Smooth muscle cell (in vitro differentiated cells): ENCODE measurements at regions not wholly inside any gene's neighbourhood (a gene's known extent, or its start where the extent isn't known, plus 50 kb on each side); places are given as distances from the start of the nearest gene placed in this dataset.
"Not testable (repeated sequence)": the region's sequence is repeated elsewhere in the genome, so short reads cannot be mapped to it uniquely, and the experiment has no call there.

ENCODE experiments used
- DNase-seq: peaks from one replicate; lab custom pipeline; 2025; ENCODE audit not compliant: unreplicated experiment; lab: John Stamatoyannopoulos, UW
- H2AFZ ChIP-seq: fragments of 200-600 bp; sonication (generic); 2 replicates; pipeline ENCODE4 v1.6.0; 2016; ENCODE audit warnings: antibody characterized with exemption, low read depth, mild to moderate bottlenecking
- H3F3A ChIP-seq: fragments of 200-600 bp; sonication (generic); 2 replicates; pipeline ENCODE4 v1.6.0; 2017; ENCODE audit warnings: antibody characterized with exemption, low read depth
- H3K27ac ChIP-seq: fragments of 200-600 bp; sonication (generic); 2 replicates; pipeline ENCODE4 v1.5.1; 2016; ENCODE audit warnings: low read depth, mild to moderate bottlenecking
- H3K27me3 ChIP-seq: fragments of 200-600 bp; sonication (generic); 2 replicates; pipeline ENCODE4 v1.6.1; 2016; ENCODE audit warnings: low read depth, mild to moderate bottlenecking
- H3K36me3 ChIP-seq: fragments of 200-600 bp; sonication (generic); 2 replicates; pipeline ENCODE4 v1.5.1; 2016; ENCODE audit warnings: low read depth
- H3K4me1 ChIP-seq: fragments of 200-600 bp; sonication (generic); 2 replicates; pipeline ENCODE4 v1.5.1; 2016; ENCODE audit warnings: low read depth
- H3K4me2 ChIP-seq: fragments of 200-600 bp; sonication (generic); 2 replicates; pipeline ENCODE4 v1.6.0; 2016; ENCODE audit warnings: mild to moderate bottlenecking
- H3K4me3 ChIP-seq: fragments of 200-600 bp; sonication (generic); 2 replicates; pipeline ENCODE4 v1.5.1; 2016; ENCODE audit warnings: mild to moderate bottlenecking
- H3K79me2 ChIP-seq: fragments of 200-600 bp; sonication (generic); 2 replicates; pipeline ENCODE4 v1.6.0; 2016; ENCODE audit warnings: low read depth, mild to moderate bottlenecking
- H3K9ac ChIP-seq: fragments of 200-600 bp; sonication (generic); 2 replicates; pipeline ENCODE4 v1.6.0; 2016; ENCODE audit warnings: low read depth
- H3K9me3 ChIP-seq: fragments of 200-600 bp; sonication (generic); replicated peaks from 2 replicates; pipeline ENCODE4 v1.5.1; 2016; ENCODE audit warnings: low read depth
- H4K20me1 ChIP-seq: fragments of 200-600 bp; sonication (generic); 2 replicates; pipeline ENCODE4 v1.6.0; 2016; ENCODE audit warnings: low read depth
- WGBS: methylation state at CpG from one replicate; pipeline ENCODE4 v1.1.7; 2016; ENCODE audit warnings: low lambda C conversion rate; 5-methylcytosine and 5-hydroxymethylcytosine counted together
- TF ChIP-seq, protein P1 (sequence below): fragments of 200-600 bp; sonication (generic); IDR thresholded peaks from 2 replicates; pipeline ENCODE4 v1.5.1; 2017; ENCODE audit warnings: borderline replicate concordance, mild to moderate bottlenecking, antibody characterized with exemption; ENCODE audit not compliant: insufficient read depth, poor library complexity, severe bottlenecking

GRCh38 chr5:124614105-124614504 is 132.3 kb downstream of the ZNF608 start:
- WGBS, result 96% methylated on average over 1 of the region's 1 CpG
- H3K4me3 ChIP-seq, result no peak overlapping the region
- no peaks in the 10 kb centered on the region for H3K4me1 ChIP-seq
- no peaks in the 10 kb centered on the region for H3K9me3 ChIP-seq
- no peak for DNase-seq
- no peaks in the 10 kb centered on the region for H3K79me2 ChIP-seq
- H3K9ac ChIP-seq, result no peak overlapping the region
- H3F3A ChIP-seq, result no peaks in the 10 kb centered on the region
- H3K27me3 ChIP-seq, result no peaks in the 10 kb centered on the region
- no peak overlapping the region for H3K4me2 ChIP-seq
- no peak overlapping the region for H2AFZ ChIP-seq
- TF ChIP-seq, protein P1, sequence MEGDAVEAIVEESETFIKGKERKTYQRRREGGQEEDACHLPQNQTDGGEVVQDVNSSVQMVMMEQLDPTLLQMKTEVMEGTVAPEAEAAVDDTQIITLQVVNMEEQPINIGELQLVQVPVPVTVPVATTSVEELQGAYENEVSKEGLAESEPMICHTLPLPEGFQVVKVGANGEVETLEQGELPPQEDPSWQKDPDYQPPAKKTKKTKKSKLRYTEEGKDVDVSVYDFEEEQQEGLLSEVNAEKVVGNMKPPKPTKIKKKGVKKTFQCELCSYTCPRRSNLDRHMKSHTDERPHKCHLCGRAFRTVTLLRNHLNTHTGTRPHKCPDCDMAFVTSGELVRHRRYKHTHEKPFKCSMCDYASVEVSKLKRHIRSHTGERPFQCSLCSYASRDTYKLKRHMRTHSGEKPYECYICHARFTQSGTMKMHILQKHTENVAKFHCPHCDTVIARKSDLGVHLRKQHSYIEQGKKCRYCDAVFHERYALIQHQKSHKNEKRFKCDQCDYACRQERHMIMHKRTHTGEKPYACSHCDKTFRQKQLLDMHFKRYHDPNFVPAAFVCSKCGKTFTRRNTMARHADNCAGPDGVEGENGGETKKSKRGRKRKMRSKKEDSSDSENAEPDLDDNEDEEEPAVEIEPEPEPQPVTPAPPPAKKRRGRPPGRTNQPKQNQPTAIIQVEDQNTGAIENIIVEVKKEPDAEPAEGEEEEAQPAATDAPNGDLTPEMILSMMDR, result no peak
- H3K27ac ChIP-seq, result no peak overlapping the region
- no peaks in the 10 kb centered on the region for H3K36me3 ChIP-seq
- H4K20me1 ChIP-seq, result no peaks in the 10 kb centered on the region

DNA sequence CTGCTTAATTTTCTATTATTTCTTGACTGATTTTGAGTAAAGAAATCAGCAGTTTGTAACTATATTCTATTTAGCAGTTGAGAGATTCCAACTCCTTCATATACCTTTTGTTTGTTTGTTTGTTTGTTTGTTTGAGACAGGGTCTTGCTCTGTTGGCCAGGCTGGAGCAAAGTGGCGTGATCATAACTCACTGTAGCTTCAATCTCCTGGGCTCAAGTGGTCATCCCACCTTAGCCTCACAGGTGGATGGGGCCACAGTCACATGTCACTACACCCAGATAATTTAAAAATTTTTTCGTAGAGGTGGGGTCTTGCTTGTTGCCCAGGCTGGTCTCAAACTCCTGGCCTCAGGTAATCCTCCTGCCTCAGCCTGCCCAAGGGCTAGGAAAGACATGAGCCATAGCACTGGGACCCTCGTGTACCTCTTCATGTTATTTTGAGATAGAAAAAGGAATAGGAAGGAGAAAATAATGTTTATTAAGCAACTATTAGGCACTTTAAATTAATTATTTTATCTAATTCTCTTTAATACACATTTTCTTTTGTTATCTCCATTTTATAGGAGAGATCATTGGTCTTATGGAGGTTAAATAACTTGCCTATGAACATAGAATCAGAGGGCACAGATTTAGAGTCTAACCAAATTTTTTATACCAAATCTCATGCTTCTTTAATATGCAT is 133.0 kb downstream of the ZNF608 start:
- no peak overlapping the region for H3K27ac ChIP-seq
- no peak overlapping the region for H3K4me3 ChIP-seq
- 94% methylated on average over 3 of the region's 3 CpGs for WGBS
- no peaks in the 10 kb centered on the region for H3K36me3 ChIP-seq
- no peak for DNase-seq
- H3K79me2 ChIP-seq, result no peaks in the 10 kb centered on the region
- H3F3A ChIP-seq, result no peaks in the 10 kb centered on the region
- H3K9me3 ChIP-seq, result no peaks in the 10 kb centered on the region
- no peaks in the 10 kb centered on the region for H3K27me3 ChIP-seq
- H3K4me2 ChIP-seq, result no peak overlapping the region
- H3K4me1 ChIP-seq, result no peaks in the 10 kb centered on the region
- H3K9ac ChIP-seq, result no peak overlapping the region
- H4K20me1 ChIP-seq, result no peaks in the 10 kb centered on the region
- no peak overlapping the region for H2AFZ ChIP-seq
- TF ChIP-seq, protein P1, result no peak

GRCh38 chr5:124612023-124612422 is 134.4 kb downstream of the ZNF608 start:
- no peak overlapping the region for H3K4me2 ChIP-seq
- TF ChIP-seq, protein P1, result no peak
- H3K79me2 ChIP-seq, result no peaks in the 10 kb centered on the region
- no peak overlapping the region for H2AFZ ChIP-seq
- no peaks in the 10 kb centered on the region for H3F3A ChIP-seq
- H3K36me3 ChIP-seq, result no peaks in the 10 kb centered on the region
- H3K27ac ChIP-seq, result no peak overlapping the region
- no peaks in the 10 kb centered on the region for H3K27me3 ChIP-seq
- WGBS, result 31% methylated on average over 7 of the region's 7 CpGs
- no peaks in the 10 kb centered on the region for H4K20me1 ChIP-seq
- H3K4me1 ChIP-seq, result no peaks in the 10 kb centered on the region
- no peak for DNase-seq
- no peaks in the 10 kb centered on the region for H3K9me3 ChIP-seq
- H3K4me3 ChIP-seq, result no peak overlapping the region
- H3K9ac ChIP-seq, result no peak overlapping the region

DNA sequence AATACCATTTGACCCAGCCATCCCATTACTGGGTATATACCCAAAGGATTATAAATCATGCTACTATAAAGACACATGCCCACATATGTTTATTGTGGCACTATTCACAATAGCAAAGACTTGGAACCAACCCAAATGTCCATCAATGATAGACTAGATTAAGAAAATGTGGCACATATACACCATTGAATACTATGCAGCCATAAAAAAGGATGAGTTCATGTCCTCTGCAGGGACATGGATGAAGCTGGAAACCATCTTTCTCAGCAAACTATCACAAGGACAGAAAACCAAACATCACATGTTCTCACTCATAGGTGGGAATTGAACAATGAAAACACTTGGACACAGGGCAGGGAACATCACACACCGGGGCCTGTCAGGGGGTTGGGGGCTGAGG is 135.2 kb downstream of the ZNF608 start:
- not testable (repeated sequence) for H3K9ac ChIP-seq, H3F3A ChIP-seq, H3K4me1 ChIP-seq, H3K9me3 ChIP-seq, H3K4me2 ChIP-seq, H3K27ac ChIP-seq, H3K36me3 ChIP-seq, H3K79me2 ChIP-seq, H3K4me3 ChIP-seq, DNase-seq, H3K27me3 ChIP-seq, H4K20me1 ChIP-seq, H2AFZ ChIP-seq
- WGBS, result 94% methylated on average over 1 of the region's 1 CpG

- not testable (repeated sequence) for H3K4me2 ChIP-seq, H3K9me3 ChIP-seq, H3K36me3 ChIP-seq, DNase-seq, H2AFZ ChIP-seq, H3K9ac ChIP-seq, H3K4me3 ChIP-seq, H3K27me3 ChIP-seq, H3F3A ChIP-seq, H3K79me2 ChIP-seq, H4K20me1 ChIP-seq, H3K27ac ChIP-seq
- H3K4me1 ChIP-seq, result peaks cover 16% of the 10 kb centered on the region
- WGBS, result 75% methylated on average over 1 of the region's 1 CpG
Observed at GRCh38 chr5:124609685-124610084, 136.8 kb downstream of the ZNF608 start.
